GM12892 (cell line): ENCODE measurements at regions not wholly inside any gene's neighbourhood (a gene's known extent, or its start where the extent isn't known, plus 50 kb on each side); places are given as distances from the start of the nearest gene placed in this dataset.
A peak's percentile ranks its signal among the peaks of the same experiment; 100 is the strongest.

Experiments
- DNase-seq: peaks from one replicate; pipeline ENCODE4 v3.0.0; 2011; ENCODE audit not compliant: insufficient read length
- FAIRE-seq: peaks from 2 replicates; lab custom pipeline; 2011; peaks lifted over from hg19 to GRCh38; lab: Jason Lieb, UNC
- POLR2A ChIP-seq: IDR thresholded peaks from 2 replicates; pipeline ENCODE4 v1.6.1; 2011; ENCODE audit warnings: low read depth, low read length, control low read depth
- POLR2AphosphoS5 ChIP-seq: IDR thresholded peaks from 2 replicates; pipeline ENCODE4 v1.6.1; 2011; ENCODE audit warnings: low read depth, low read length, control low read depth
- TAF1 ChIP-seq: IDR thresholded peaks from 2 replicates; pipeline ENCODE4 v1.6.1; 2011; ENCODE audit warnings: low read depth, mild to moderate bottlenecking, control low read depth, low read length, borderline replicate concordance

GRCh38 chr3:104546301-104546700 lies 820.4 kb upstream of the ALCAM start:
- FAIRE-seq (no peak), DNase-seq (no peak)
- TF ChIP-seq POLR2AphosphoS5 (no peak), POLR2A (no peak)

- TF ChIP-seq POLR2AphosphoS5 (no peak), POLR2A (no peak), TAF1 (no peak)
- DNase-seq (no peak), FAIRE-seq (no peak)
Measured at GRCh38 chr3:104547031-104547430, 819.7 kb upstream of the ALCAM start.

GRCh38 chr3:104548401-104548800 lies 818.3 kb upstream of the ALCAM start:
- FAIRE-seq (no peak), DNase-seq (no peak)
- no peak for TF ChIP-seq TAF1

- DNase-seq = no peak
- TF ChIP-seq TAF1 (no peak), POLR2AphosphoS5 (no peak), POLR2A (no peak)
- no peak for FAIRE-seq
Measured at GRCh38 chr3:104549099-104549714, 817.5 kb upstream of the ALCAM start.

GRCh38 chr3:104553121-104553520 lies 813.6 kb upstream of the ALCAM start:
- TF ChIP-seq TAF1 (no peak), POLR2AphosphoS5 (no peak), POLR2A (no peak)
- no peak for DNase-seq
- no peak for FAIRE-seq

GRCh38 chr3:104554425-104554824 lies 812.3 kb upstream of the ALCAM start:
- DNase-seq (no peak), FAIRE-seq (no peak)
- TF ChIP-seq POLR2AphosphoS5 = no peak
- TF ChIP-seq TAF1 = no peak
- TF ChIP-seq POLR2A = no peak

GRCh38 chr3:104555728-104556127 lies 811.0 kb upstream of the ALCAM start:
- no peak for FAIRE-seq
- TF ChIP-seq TAF1 = no peak
- DNase-seq = no peak

GRCh38 chr3:104556372-104557078 lies 810.2 kb upstream of the ALCAM start:
- FAIRE-seq (no peak), DNase-seq (no peak)
- TF ChIP-seq TAF1 = no peak
- TF ChIP-seq POLR2A = no peak
- TF ChIP-seq POLR2AphosphoS5 = no peak

- TF ChIP-seq POLR2A (no peak), POLR2AphosphoS5 (no peak), TAF1 (no peak)
- peak; percentile 9 for FAIRE-seq
Measured at GRCh38 chr3:104561324-104561723, 805.4 kb upstream of the ALCAM start.

GRCh38 chr3:104564045-104564643 lies 802.6 kb upstream of the ALCAM start:
- no peak for FAIRE-seq
- TF ChIP-seq POLR2AphosphoS5 = no peak
- TF ChIP-seq POLR2A = no peak
- no peak for TF ChIP-seq TAF1

More at GRCh38 chr3:104561324-104561723, 805.4 kb upstream of the ALCAM start:
- no peak for DNase-seq

GRCh38 chr3:104566054-104566453 lies 800.7 kb upstream of the ALCAM start:
- no peak for FAIRE-seq
- TF ChIP-seq POLR2A (no peak), TAF1 (no peak), POLR2AphosphoS5 (no peak)
- DNase-seq = no peak

More at GRCh38 chr3:104564045-104564643, 802.6 kb upstream of the ALCAM start:
- DNase-seq = no peak

GRCh38 chr3:104575634-104576033 lies 791.1 kb upstream of the ALCAM start:
- DNase-seq (no peak), FAIRE-seq (no peak)
- no peak for TF ChIP-seq POLR2A
- no peak for TF ChIP-seq TAF1
- TF ChIP-seq POLR2AphosphoS5 = no peak
